Esophagus squamous epithelium (tissue), 5 donors: ENCODE measurements at regions not wholly inside any gene's neighbourhood (a gene's known extent, or its start where the extent isn't known, plus 50 kb on each side); places are given as distances from the start of the nearest gene placed in this dataset.

ENCODE experiments used
- DNase-seq: peaks from one replicate; lab custom pipeline; 2025; lab: John Stamatoyannopoulos, UW
- H3K27ac ChIP-seq, 4 donors: fragments of 200-600 bp; sonication (generic); one replicate each; pipeline ENCODE4 v1.5.1; 2016 to 2019; ENCODE audit warnings: mild to moderate bottlenecking in 1 of 4
- H3K27me3 ChIP-seq, 4 donors: fragments of 200-600 bp; sonication (generic); 1 replicate in 3 of 4; 2 replicates in 1 of 4; pipeline versions ENCODE4 v1.5.1 to v1.6.0; 2017 to 2021; ENCODE audit warnings: antibody characterized with exemption in 1 of 4
- H3K36me3 ChIP-seq, 3 donors: fragments of 200-600 bp; sonication (generic); one replicate each; pipeline ENCODE4 v1.5.1; 2016 to 2019
- H3K4me1 ChIP-seq, 3 donors: fragments of 200-600 bp; sonication (generic); one replicate each; pipeline ENCODE4 v1.5.1; 2017 to 2019
- H3K4me3 ChIP-seq, 4 donors: fragments of 200-600 bp; sonication (generic); 1 replicate in 3 of 4; 2 replicates in 1 of 4; pipeline ENCODE4 v1.5.1; 2016 to 2019; ENCODE audit warnings: mild to moderate bottlenecking in 2 of 4, moderate library complexity in 1 of 4
- H3K9me3 ChIP-seq, 3 donors: fragments of 200-600 bp; sonication (generic); one replicate each; pipeline ENCODE4 v1.5.1; 2016 to 2019
- POLR2A ChIP-seq, 4 donors: fragments of 450-650 bp; IDR thresholded peaks; one replicate each; pipeline ENCODE4 v1.6.1; 2017; ENCODE audit warnings: antibody characterized with exemption in 4 of 4, mild to moderate bottlenecking in 4 of 4, moderate library complexity in 3 of 4
- WGBS, 2 donors: methylation state at CpG; one replicate each; pipeline ENCODE4 v1.1.5; 2018; 5-methylcytosine and 5-hydroxymethylcytosine counted together
- intact Hi-C: fragments of 100-400 bp; cut with DNase I; formaldehyde crosslinking; loops from one replicate; pipeline ENCODE4 v1.15.0; 2022
- TF ChIP-seq, protein P1 (sequence below), 6 experiments: fragments of 450-650 bp in 4 of 6; fragments of 200-600 bp in 2 of 6; sonication (generic) in 2 of 6; IDR thresholded peaks; one replicate each; pipeline ENCODE4 v1.5.1; 2016 to 2019; ENCODE audit warnings: antibody characterized with exemption in 6 of 6, mild to moderate bottlenecking in 4 of 6, moderate library complexity in 4 of 6
- donor health status: DM: yes; HTN: yes; CAD: no.

DNA sequence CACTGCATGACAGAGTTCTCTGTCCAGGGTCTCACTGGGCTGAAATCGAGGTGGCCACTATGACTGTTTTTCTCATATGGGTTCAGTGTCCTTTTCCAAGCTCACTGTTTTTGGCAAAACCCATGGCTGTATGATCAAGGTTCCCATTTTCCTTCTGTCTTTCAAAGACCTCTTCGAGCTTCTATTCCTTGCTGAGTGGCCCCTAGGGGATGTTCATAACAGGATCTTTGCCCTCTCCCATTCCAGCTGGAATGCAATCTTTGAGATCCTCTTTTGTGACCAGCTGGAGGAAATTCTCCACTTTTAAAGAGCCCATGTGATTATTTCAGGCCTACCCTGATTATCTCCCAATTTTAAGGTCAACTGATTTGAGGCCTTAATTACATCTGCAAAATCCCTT lies 572.5 kb upstream of the SLC10A2 start:
- intact Hi-C loops, result no loop called here
- DNase-seq, result no peak
- no peaks in the 10 kb centered on the region for H3K36me3 ChIP-seq
- no peaks in the 10 kb centered on the region for H3K27me3 ChIP-seq
- no peak overlapping the region for H3K4me3 ChIP-seq
- whole genome bisulfite sequencing, 2 donors, result 32 to 53% methylated on average over 2 of the region's 2 CpGs
- no peaks in the 10 kb centered on the region for H3K4me1 ChIP-seq
- no peaks in the 10 kb centered on the region for H3K9me3 ChIP-seq
- H3K27ac ChIP-seq, result no peak overlapping the region
- TF ChIP-seq, protein P1, sequence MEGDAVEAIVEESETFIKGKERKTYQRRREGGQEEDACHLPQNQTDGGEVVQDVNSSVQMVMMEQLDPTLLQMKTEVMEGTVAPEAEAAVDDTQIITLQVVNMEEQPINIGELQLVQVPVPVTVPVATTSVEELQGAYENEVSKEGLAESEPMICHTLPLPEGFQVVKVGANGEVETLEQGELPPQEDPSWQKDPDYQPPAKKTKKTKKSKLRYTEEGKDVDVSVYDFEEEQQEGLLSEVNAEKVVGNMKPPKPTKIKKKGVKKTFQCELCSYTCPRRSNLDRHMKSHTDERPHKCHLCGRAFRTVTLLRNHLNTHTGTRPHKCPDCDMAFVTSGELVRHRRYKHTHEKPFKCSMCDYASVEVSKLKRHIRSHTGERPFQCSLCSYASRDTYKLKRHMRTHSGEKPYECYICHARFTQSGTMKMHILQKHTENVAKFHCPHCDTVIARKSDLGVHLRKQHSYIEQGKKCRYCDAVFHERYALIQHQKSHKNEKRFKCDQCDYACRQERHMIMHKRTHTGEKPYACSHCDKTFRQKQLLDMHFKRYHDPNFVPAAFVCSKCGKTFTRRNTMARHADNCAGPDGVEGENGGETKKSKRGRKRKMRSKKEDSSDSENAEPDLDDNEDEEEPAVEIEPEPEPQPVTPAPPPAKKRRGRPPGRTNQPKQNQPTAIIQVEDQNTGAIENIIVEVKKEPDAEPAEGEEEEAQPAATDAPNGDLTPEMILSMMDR (IDR thresholded peaks at IDR 0.05), result no peak
- no peak for TF ChIP-seq POLR2A (IDR thresholded peaks at IDR 0.05)

DNA sequence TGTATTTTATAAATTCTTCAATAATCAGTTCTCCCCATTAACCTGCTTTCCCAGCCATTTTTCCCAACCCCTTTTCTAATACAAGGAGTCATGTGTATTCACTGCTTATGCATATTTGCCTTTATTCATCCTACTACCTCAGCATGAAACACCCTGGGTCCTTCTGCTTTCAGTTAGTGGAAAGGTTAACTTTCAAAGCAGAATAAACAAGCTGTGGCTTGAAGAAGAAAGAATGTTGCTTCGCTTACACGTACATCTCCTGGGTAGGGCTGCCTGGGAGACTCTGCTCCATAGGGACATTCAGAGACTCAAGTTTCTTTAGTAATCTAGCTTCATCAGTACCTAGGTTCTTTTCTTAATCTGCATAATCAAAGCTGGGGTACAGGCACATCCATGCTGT lies 567.8 kb upstream of the SLC10A2 start:
- H3K27ac ChIP-seq, result no peak overlapping the region
- 25 to 53% methylated on average over 2 of the region's 2 CpGs for WGBS, 2 donors
- TF ChIP-seq, protein P1 (IDR thresholded peaks at IDR 0.05), result no peak
- no peak for TF ChIP-seq POLR2A (IDR thresholded peaks at IDR 0.05)
- no peaks in the 10 kb centered on the region for H3K9me3 ChIP-seq
- H3K4me3 ChIP-seq, result no peak overlapping the region
- H3K4me1 ChIP-seq, result no peaks in the 10 kb centered on the region
- no peaks in the 10 kb centered on the region for H3K27me3 ChIP-seq
- no peaks in the 10 kb centered on the region for H3K36me3 ChIP-seq
- intact Hi-C loops, result no loop called here
- no peak for DNase-seq

DNA sequence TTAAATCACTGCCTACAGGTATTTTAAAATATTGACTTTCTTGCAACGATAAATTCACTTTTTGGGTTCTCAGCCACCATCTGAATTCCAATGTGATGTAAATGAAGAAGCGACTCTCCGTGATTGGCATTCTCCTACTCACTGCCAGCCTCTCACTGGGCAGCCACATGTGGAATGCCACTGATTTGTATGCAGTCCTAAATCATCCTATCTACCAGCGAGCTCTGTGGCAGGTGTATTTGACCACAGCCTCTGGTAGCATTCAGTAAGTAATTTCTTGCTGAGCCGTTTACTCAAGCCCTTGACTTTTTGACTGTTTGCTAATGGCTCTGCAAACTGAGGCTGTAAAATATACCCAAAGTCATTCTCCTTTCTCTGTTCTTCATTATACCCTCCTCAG lies 559.0 kb upstream of the SLC10A2 start:
- H3K27ac ChIP-seq, result no peak overlapping the region
- 73 to 74% methylated on average over 5 of the region's 5 CpGs for WGBS, 2 donors
- H3K4me1 ChIP-seq, result no peaks in the 10 kb centered on the region
- no peak for TF ChIP-seq POLR2A (IDR thresholded peaks at IDR 0.05)
- TF ChIP-seq, protein P1 (IDR thresholded peaks at IDR 0.05), result no peak
- no peaks in the 10 kb centered on the region for H3K9me3 ChIP-seq
- H3K4me3 ChIP-seq, result no peak overlapping the region
- intact Hi-C loops, result no loop called here
- DNase-seq, result no peak
- H3K27me3 ChIP-seq, result no peaks in the 10 kb centered on the region
- no peaks in the 10 kb centered on the region for H3K36me3 ChIP-seq

DNA sequence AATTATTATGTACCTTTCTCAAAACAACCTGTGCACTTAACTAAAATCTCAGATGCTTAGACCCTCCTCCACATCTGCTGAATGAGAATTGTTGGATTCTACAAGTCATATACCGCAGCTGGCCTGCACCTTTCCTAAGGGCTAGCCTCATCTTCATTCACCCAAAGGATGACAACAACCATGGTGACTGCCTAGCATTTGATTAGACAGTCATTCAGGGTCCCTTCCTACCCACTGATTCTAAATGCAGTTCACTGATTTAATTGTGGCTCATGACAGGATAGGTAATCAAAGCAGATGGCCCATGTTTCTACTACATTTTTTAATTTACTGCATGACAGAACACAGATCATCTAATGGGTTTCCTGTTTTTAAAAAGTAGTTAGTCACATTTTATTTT lies 551.9 kb upstream of the SLC10A2 start:
- 100% methylated on average over 1 of the region's 1 CpG for WGBS, 2 donors
- Histone ChIP-seq H3K27ac (no peak overlapping the region), H3K4me1 (no peaks in the 10 kb centered on the region), H3K4me3 (no peak overlapping the region), H3K27me3 (no peaks in the 10 kb centered on the region), H3K9me3 (no peaks in the 10 kb centered on the region), H3K36me3 (no peaks in the 10 kb centered on the region)
- no peak for DNase-seq
- intact Hi-C loops, result no loop called here
- no peak for TF ChIP-seq POLR2A (IDR thresholded peaks at IDR 0.05)
- TF ChIP-seq, protein P1 (IDR thresholded peaks at IDR 0.05), result no peak

DNA sequence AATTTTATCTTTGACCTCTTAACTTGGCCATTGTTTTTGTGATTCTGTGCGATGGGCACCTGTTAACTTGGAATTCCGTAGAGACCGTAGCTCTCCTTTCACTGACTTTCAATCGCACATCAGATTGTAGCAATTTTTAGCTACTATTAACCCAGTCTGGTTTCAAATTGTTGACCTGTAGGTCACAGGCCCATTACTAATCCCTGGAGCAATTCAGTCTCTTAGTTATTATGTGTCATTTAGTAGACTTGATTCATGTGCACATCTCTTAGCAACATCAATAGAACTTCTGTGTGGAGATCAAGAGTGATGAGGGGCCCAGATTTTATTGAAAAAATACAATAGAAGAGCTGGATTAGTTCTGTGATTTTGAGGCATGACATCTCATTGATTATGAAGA lies 549.6 kb upstream of the SLC10A2 start:
- no peaks in the 10 kb centered on the region for H3K4me1 ChIP-seq
- no peak overlapping the region for H3K27ac ChIP-seq
- no peak overlapping the region for H3K4me3 ChIP-seq
- TF ChIP-seq, protein P1 (IDR thresholded peaks at IDR 0.05), result no peak
- TF ChIP-seq POLR2A (IDR thresholded peaks at IDR 0.05), result no peak
- no peaks in the 10 kb centered on the region for H3K27me3 ChIP-seq
- no peaks in the 10 kb centered on the region for H3K36me3 ChIP-seq
- WGBS, 2 donors, result 85 to 91% methylated on average over 4 of the region's 4 CpGs
- intact Hi-C loops, result no loop called here
- DNase-seq, result no peak
- no peaks in the 10 kb centered on the region for H3K9me3 ChIP-seq
